Calu3 (cell line): ENCODE measurements at regions not wholly inside any gene's neighbourhood (a gene's known extent, or its start where the extent isn't known, plus 50 kb on each side); places are given as distances from the start of the nearest gene placed in this dataset.

Experiments used
- BruUV-seq: library from RNA; stranded (reverse); fragments of 400-500 nt; replicated peaks from 2 replicates; lab custom pipeline; 2021; lab: Mats Ljungman, UMichigan
- CTCF ChIA-PET: fragments of 300-600 bp; sonication (Branson Sonifier 250); formaldehyde crosslinking; loops from one replicate; lab custom pipeline; 2022; ENCODE audit warnings: antibody characterized with exemption; lab: Charles Lee
- DNase-seq: peaks from one replicate; pipeline ENCODE4 v3.0.0; 2022
- H3K27ac Mint-ChIP-seq: one replicate; pipeline ENCODE4 v1.8.0; 2022; ENCODE audit warnings: mixed read lengths; ENCODE audit not compliant: unreplicated experiment
- H3K27me3 Mint-ChIP-seq: one replicate; pipeline ENCODE4 v1.8.0; 2022; ENCODE audit warnings: mixed read lengths; ENCODE audit not compliant: unreplicated experiment
- H3K36me3 Mint-ChIP-seq: one replicate; pipeline ENCODE4 v1.8.0; 2022; ENCODE audit warnings: mild to moderate bottlenecking, moderate library complexity, mixed read lengths; ENCODE audit not compliant: insufficient read depth, unreplicated experiment
- H3K4me1 Mint-ChIP-seq: one replicate; pipeline ENCODE4 v1.8.0; 2022; ENCODE audit warnings: mild to moderate bottlenecking, low read depth, mixed read lengths; ENCODE audit not compliant: unreplicated experiment
- H3K4me3 Mint-ChIP-seq: one replicate; pipeline ENCODE4 v1.8.0; 2022; ENCODE audit warnings: mild to moderate bottlenecking, low read depth, moderate library complexity, mixed read lengths; ENCODE audit not compliant: unreplicated experiment
- H3K9me3 Mint-ChIP-seq: one replicate; pipeline ENCODE4 v1.8.0; 2022; ENCODE audit warnings: low read depth, mixed read lengths; ENCODE audit not compliant: unreplicated experiment
- CTCF ChIP-seq: fragments of 200-600 bp; IDR thresholded peaks from one replicate; pipeline ENCODE4 v1.8.0; 2022; ENCODE audit warnings: antibody characterized with exemption; ENCODE audit not compliant: unreplicated experiment
- intact Hi-C: fragments of 100-400 bp; cut with micrococcal nuclease; formaldehyde crosslinking; loops from one replicate; pipeline ENCODE4 v1.10.0; 2022; ENCODE audit not compliant: unreplicated experiment

- Mint-ChIP-seq H3K27me3 (no peaks in the 10 kb centered on the region), H3K4me3 (no peak overlapping the region), H3K36me3 (no peaks in the 10 kb centered on the region), H3K27ac (no peak overlapping the region), H3K4me1 (no peaks in the 10 kb centered on the region), H3K9me3 (no peaks in the 10 kb centered on the region)
- intact Hi-C loops = no loop called here
- CTCF ChIA-PET = no interaction called here
- BruUV-seq = no TSS peak
- no peak for DNase-seq
- no peak for TF ChIP-seq CTCF
These were observed 325.5 kb upstream of the RTL1 start for GRCh38 chr14:101228949-101229541.

- Mint-ChIP-seq H3K36me3 (no peaks in the 10 kb centered on the region), H3K27me3 (no peaks in the 10 kb centered on the region), H3K27ac (no peak overlapping the region), H3K9me3 (no peaks in the 10 kb centered on the region), H3K4me1 (peaks cover 5% of the 10 kb centered on the region), H3K4me3 (no peak overlapping the region)
- DNase-seq = no peak
- CTCF ChIA-PET = no interaction called here
- BruUV-seq = no TSS peak
- no peak for TF ChIP-seq CTCF
- intact Hi-C loops = loop anchor here (10.0 kb wide), 1 partner anchor 245 kb away; no protein-coding TSS in a partner anchor
These were observed 326.1 kb upstream of the RTL1 start for GRCh38 chr14:101229666-101230065.

- Mint-ChIP-seq H3K27me3 (no peaks in the 10 kb centered on the region), H3K4me1 (peaks cover 11% of the 10 kb centered on the region), H3K36me3 (no peaks in the 10 kb centered on the region), H3K9me3 (no peaks in the 10 kb centered on the region), H3K4me3 (no peak overlapping the region), H3K27ac (no peak overlapping the region)
- TF ChIP-seq CTCF = no peak
- intact Hi-C loops = loop anchor here (10.0 kb wide), 1 partner anchor 246 kb away; no protein-coding TSS in a partner anchor
- CTCF ChIA-PET = interaction anchor here (0.6 kb wide), 1 partner anchor 530 kb away, joined by 4 read pairs; no protein-coding TSS in a partner anchor
- no TSS peak for BruUV-seq
- DNase-seq = no peak
These were observed 326.8 kb upstream of the RTL1 start for GRCh38 chr14:101230161-101230850.

GRCh38 chr14:101230851-101231550 is 327.5 kb upstream of the RTL1 start:
- no TSS peak for BruUV-seq
- H3K27me3 Mint-ChIP-seq = no peaks in the 10 kb centered on the region
- CTCF ChIA-PET = interaction anchor here (0.6 kb wide), 1 partner anchor 531 kb away, joined by 4 read pairs; no protein-coding TSS in a partner anchor
- intact Hi-C loops = loop anchor here (10.0 kb wide), 1 partner anchor 246 kb away; no protein-coding TSS in a partner anchor
- no peaks in the 10 kb centered on the region for H3K9me3 Mint-ChIP-seq
- no peak overlapping the region for H3K4me3 Mint-ChIP-seq
- H3K4me1 Mint-ChIP-seq = peaks cover 11% of the 10 kb centered on the region
- H3K27ac Mint-ChIP-seq = no peak overlapping the region
- no peak for DNase-seq
- H3K36me3 Mint-ChIP-seq = no peaks in the 10 kb centered on the region
- TF ChIP-seq CTCF = no peak
